HL-60 (cell line): ENCODE measurements at regions not wholly inside any gene's neighbourhood (a gene's known extent, or its start where the extent isn't known, plus 50 kb on each side); places are given as distances from the start of the nearest gene placed in this dataset.

ENCODE experiments used
- DNase-seq, 2 experiments: peaks; one replicate each; pipeline ENCODE4 v3.0.0-alpha.2; 2010 to 2020; ENCODE audit warnings: low read depth in 1 of 2, low spot score in 1 of 2
- H3K27ac ChIP-seq: fragments of 250-450 bp; sonication (Bioruptor Pico); replicated peaks from 2 replicates; pipeline ENCODE4 v1.5.1; 2020; ENCODE audit warnings: mild to moderate bottlenecking, moderate library complexity
- H3K27me3 ChIP-seq: fragments of 250-450 bp; sonication (Bioruptor Pico); 2 replicates; pipeline ENCODE4 v1.5.1; 2021; ENCODE audit warnings: mild to moderate bottlenecking, moderate library complexity; ENCODE audit not compliant: insufficient read depth, poor library complexity, severe bottlenecking
- H3K4me3 ChIP-seq: replicated peaks from 2 replicates; pipeline ENCODE4 v1.5.1; 2011; ENCODE audit warnings: mild to moderate bottlenecking, control low read depth, low read length; ENCODE audit not compliant: insufficient read depth
- GABPA ChIP-seq: IDR thresholded peaks from 2 replicates; pipeline ENCODE4 v1.6.1; 2012; ENCODE audit warnings: low read depth
- POLR2AphosphoS5 ChIP-seq: IDR thresholded peaks from 2 replicates; pipeline ENCODE4 v1.6.1; 2012; ENCODE audit warnings: low read depth
- SPI1 ChIP-seq: IDR thresholded peaks from 2 replicates; pipeline ENCODE4 v1.6.1; 2012; ENCODE audit warnings: low read depth, mild to moderate bottlenecking, borderline replicate concordance
- TF ChIP-seq, protein P1 (sequence below): IDR thresholded peaks from one replicate; pipeline ENCODE4 v1.5.1; 2011; ENCODE audit warnings: low read length, control low read depth, inconsistent platforms; ENCODE audit not compliant: insufficient read depth
- TF ChIP-seq, protein P2 (sequence below): IDR thresholded peaks from 2 replicates; pipeline ENCODE4 v1.6.1; 2012; ENCODE audit warnings: low read depth; ENCODE audit not compliant: insufficient replicate concordance

DNA sequence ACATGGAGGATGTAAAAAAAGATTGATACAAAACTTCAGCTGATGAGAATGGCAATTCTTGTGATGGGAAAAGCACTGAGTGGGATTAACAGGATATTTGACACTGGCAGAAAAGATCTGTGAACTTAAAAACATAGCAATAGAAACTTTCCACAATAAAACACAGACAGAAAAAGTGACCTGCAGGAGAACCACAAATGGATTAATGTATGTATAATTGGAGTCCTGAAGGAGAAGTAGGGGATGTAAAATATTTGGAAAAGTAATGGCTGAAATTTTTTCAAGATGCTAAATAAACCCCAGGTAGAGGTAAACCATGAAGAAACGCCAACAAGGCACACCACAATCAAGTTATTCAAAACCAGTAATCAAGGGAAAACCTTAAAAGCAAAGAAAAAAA lies 130.8 kb upstream of the C14orf180 start:
- no peaks in the 10 kb centered on the region for H3K27me3 ChIP-seq
- H3K27ac ChIP-seq, result no peak overlapping the region
- TF ChIP-seq, protein P1, sequence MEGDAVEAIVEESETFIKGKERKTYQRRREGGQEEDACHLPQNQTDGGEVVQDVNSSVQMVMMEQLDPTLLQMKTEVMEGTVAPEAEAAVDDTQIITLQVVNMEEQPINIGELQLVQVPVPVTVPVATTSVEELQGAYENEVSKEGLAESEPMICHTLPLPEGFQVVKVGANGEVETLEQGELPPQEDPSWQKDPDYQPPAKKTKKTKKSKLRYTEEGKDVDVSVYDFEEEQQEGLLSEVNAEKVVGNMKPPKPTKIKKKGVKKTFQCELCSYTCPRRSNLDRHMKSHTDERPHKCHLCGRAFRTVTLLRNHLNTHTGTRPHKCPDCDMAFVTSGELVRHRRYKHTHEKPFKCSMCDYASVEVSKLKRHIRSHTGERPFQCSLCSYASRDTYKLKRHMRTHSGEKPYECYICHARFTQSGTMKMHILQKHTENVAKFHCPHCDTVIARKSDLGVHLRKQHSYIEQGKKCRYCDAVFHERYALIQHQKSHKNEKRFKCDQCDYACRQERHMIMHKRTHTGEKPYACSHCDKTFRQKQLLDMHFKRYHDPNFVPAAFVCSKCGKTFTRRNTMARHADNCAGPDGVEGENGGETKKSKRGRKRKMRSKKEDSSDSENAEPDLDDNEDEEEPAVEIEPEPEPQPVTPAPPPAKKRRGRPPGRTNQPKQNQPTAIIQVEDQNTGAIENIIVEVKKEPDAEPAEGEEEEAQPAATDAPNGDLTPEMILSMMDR, result no peak
- TF ChIP-seq, protein P2, sequence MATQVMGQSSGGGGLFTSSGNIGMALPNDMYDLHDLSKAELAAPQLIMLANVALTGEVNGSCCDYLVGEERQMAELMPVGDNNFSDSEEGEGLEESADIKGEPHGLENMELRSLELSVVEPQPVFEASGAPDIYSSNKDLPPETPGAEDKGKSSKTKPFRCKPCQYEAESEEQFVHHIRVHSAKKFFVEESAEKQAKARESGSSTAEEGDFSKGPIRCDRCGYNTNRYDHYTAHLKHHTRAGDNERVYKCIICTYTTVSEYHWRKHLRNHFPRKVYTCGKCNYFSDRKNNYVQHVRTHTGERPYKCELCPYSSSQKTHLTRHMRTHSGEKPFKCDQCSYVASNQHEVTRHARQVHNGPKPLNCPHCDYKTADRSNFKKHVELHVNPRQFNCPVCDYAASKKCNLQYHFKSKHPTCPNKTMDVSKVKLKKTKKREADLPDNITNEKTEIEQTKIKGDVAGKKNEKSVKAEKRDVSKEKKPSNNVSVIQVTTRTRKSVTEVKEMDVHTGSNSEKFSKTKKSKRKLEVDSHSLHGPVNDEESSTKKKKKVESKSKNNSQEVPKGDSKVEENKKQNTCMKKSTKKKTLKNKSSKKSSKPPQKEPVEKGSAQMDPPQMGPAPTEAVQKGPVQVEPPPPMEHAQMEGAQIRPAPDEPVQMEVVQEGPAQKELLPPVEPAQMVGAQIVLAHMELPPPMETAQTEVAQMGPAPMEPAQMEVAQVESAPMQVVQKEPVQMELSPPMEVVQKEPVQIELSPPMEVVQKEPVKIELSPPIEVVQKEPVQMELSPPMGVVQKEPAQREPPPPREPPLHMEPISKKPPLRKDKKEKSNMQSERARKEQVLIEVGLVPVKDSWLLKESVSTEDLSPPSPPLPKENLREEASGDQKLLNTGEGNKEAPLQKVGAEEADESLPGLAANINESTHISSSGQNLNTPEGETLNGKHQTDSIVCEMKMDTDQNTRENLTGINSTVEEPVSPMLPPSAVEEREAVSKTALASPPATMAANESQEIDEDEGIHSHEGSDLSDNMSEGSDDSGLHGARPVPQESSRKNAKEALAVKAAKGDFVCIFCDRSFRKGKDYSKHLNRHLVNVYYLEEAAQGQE, result no peak
- TF ChIP-seq GABPA (no peak), SPI1 (no peak), POLR2AphosphoS5 (no peak)
- H3K4me3 ChIP-seq, result no peak overlapping the region
- DNase-seq, result no peak

DNA sequence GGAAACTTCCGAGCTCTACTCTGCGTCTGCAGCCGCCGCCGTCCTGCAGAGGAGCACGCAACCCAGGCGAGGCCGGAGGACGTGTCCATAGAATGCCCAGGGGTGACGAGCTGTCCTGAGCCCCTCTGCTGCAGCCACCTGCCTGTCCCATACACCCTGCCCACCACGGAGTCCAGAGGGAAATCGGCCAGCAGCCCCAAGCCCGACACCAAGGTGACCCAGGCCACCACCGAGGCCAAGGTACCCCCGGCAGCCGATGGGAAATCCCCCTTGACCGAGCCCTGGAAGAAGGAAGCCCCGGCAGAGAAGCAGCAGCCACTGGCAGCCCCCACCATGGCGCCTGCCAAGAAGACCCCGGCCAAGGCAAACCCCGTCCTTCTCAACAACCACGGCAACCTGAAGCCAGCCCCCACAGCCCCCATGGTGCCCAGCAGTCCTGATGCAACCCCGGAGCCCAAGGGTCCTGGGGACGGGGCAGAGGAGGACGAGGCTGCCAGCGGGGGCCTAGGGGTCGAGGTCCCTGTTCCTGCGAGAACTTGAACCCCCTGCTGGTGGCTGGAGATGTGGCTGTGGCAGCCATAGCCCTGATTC lies 128.7 kb upstream of the C14orf180 start:
- no peaks in the 10 kb centered on the region for H3K27me3 ChIP-seq
- no peak overlapping the region for H3K4me3 ChIP-seq
- no peak overlapping the region for H3K27ac ChIP-seq
- no peak for DNase-seq
- no peak for TF ChIP-seq POLR2AphosphoS5
- TF ChIP-seq SPI1, result no peak
- TF ChIP-seq GABPA, result no peak

DNA sequence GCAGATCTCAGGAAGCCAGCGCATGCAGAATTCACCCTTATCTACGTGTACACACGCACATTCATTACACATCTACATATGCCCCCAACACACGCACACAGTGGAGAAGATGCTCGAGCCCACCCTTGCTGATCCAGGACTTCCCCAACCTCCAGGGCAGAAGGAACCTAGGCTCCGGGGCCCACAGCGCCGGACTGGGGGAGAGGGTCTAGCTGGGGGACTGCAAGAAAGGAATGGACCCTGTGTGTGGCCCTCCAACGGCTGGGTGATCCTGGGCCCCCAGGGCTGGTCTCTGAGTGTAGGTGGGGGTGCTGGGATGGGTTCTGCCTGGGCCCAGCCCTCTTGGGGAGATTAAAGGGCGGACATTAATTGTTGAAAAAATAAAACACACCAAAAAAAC lies 128.1 kb upstream of the C14orf180 start:
- Histone ChIP-seq H3K4me3 (no peak overlapping the region), H3K27ac (no peak overlapping the region), H3K27me3 (no peaks in the 10 kb centered on the region)
- no peak for TF ChIP-seq GABPA
- TF ChIP-seq, protein P1, result no peak
- no peak for TF ChIP-seq SPI1
- TF ChIP-seq POLR2AphosphoS5, result no peak
- no peak for DNase-seq

DNA sequence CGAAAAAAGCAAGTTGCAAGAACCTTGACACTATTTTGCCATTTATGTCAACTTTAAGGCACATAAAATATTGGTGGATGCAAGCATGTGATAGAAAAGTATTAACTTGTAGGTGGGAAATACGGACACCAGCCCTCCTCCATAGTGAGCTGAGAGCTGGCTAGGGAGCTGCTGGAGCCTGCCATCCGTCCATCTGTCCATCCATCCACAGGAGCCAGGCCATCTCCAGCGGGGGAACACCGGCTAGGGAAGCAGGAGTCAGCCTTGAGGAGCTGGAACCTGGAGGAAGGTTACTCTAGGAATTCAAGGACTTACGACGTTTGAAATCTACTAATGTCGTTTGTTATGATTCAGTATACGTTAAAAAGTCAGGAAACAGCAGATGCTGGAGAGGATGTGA lies 120.7 kb upstream of the C14orf180 start:
- H3K27me3 ChIP-seq, result peaks cover 11% of the 10 kb centered on the region
- no peak for DNase-seq
- no peak overlapping the region for H3K27ac ChIP-seq
- H3K4me3 ChIP-seq, result no peak overlapping the region
- TF ChIP-seq SPI1, result no peak
- TF ChIP-seq POLR2AphosphoS5, result no peak
- TF ChIP-seq, protein P1, result no peak
- TF ChIP-seq, protein P2, result no peak
- no peak for TF ChIP-seq GABPA
